ENCODE measurements at regions not wholly inside any gene's neighbourhood (a gene's known extent, or its start where the extent isn't known, plus 50 kb on each side); places are given as distances from the start of the nearest gene placed in this dataset.

GRCh38 chr15:29400701-29401100 lies 131.1 kb upstream of the NSMCE3 start:
- no peak for TF ChIP-seq CTCF (IDR thresholded peaks at IDR 0.05)
- no peak for TF ChIP-seq EP300 (IDR thresholded peaks at IDR 0.05)
- no peak for TF ChIP-seq POLR2A (IDR thresholded peaks at IDR 0.05)
- TF ChIP-seq POLR2AphosphoS5 (IDR thresholded peaks at IDR 0.05): no peak

Measured in stomach (tissue), 4 donors.